Lower lobe of right lung (tissue), 2 donors: ENCODE measurements at regions not wholly inside any gene's neighbourhood (a gene's known extent, or its start where the extent isn't known, plus 50 kb on each side); places are given as distances from the start of the nearest gene placed in this dataset.

Experiments
- ATAC-seq, 2 donors: fragments of 200-7000 bp; cut with Tn5 transposase; one replicate each; pipeline ENCODE4 v1.9.1; 2020 to 2022; ENCODE audit warnings: mild to moderate bottlenecking in 2 of 2, moderate library complexity in 2 of 2
- DNase-seq: peaks from one replicate; pipeline ENCODE4 v3.0.0-alpha.2; 2020
- H3K27ac ChIP-seq: fragments of 200-600 bp; one replicate; pipeline ENCODE4 v1.8.0; 2022
- H3K27me3 ChIP-seq: fragments of 200-600 bp; one replicate; pipeline ENCODE4 v1.8.0; 2022; ENCODE audit warnings: low read depth
- H3K36me3 ChIP-seq: fragments of 200-600 bp; one replicate; pipeline ENCODE4 v1.8.0; 2022; ENCODE audit warnings: mild to moderate bottlenecking
- H3K4me1 ChIP-seq: fragments of 200-600 bp; one replicate; pipeline ENCODE4 v1.8.0; 2022
- H3K4me3 ChIP-seq: fragments of 200-600 bp; one replicate; pipeline ENCODE4 v1.8.0; 2022; ENCODE audit warnings: mild to moderate bottlenecking
- H3K9me3 ChIP-seq: fragments of 200-600 bp; one replicate; pipeline ENCODE4 v1.8.0; 2022
- CTCF ChIP-seq: fragments of 200-600 bp; IDR thresholded peaks from one replicate; pipeline ENCODE4 v1.8.0; 2022; ENCODE audit warnings: antibody characterized with exemption, mild to moderate bottlenecking
- intact Hi-C: fragments of 100-400 bp; cut with DNase I; formaldehyde crosslinking; loops from one replicate; pipeline ENCODE4 v1.11.0; 2022
- donor health status: DM: no; HTN: yes; CAD: no; lungs with severe emphysema.

GRCh38 chr2:38441346-38441745, 64.3 kb upstream of the ATL2 start:
- intact Hi-C loops = no loop called here

GRCh38 chr2:38440655-38441054, 63.6 kb upstream of the ATL2 start:
- intact Hi-C loops = no loop called here
- DNase-seq = no peak
- no peak overlapping the region for H3K4me3 ChIP-seq
- peaks cover 11% of the 10 kb centered on the region for H3K4me1 ChIP-seq
- H3K27ac ChIP-seq = no peak overlapping the region
- TF ChIP-seq CTCF = no peak
- no peaks in the 10 kb centered on the region for H3K27me3 ChIP-seq
- no peaks in the 10 kb centered on the region for H3K36me3 ChIP-seq
- no peaks in the 10 kb centered on the region for H3K9me3 ChIP-seq
- peak; percentile 26 to 38 for ATAC-seq

More at GRCh38 chr2:38441346-38441745, 64.3 kb upstream of the ATL2 start:
- Histone ChIP-seq H3K9me3 (no peaks in the 10 kb centered on the region), H3K36me3 (no peaks in the 10 kb centered on the region), H3K4me3 (no peak overlapping the region), H3K27ac (no peak overlapping the region), H3K4me1 (peaks cover 11% of the 10 kb centered on the region), H3K27me3 (no peaks in the 10 kb centered on the region)
- no peak for TF ChIP-seq CTCF
- DNase-seq (no peak), ATAC-seq (no peak)

DNA sequence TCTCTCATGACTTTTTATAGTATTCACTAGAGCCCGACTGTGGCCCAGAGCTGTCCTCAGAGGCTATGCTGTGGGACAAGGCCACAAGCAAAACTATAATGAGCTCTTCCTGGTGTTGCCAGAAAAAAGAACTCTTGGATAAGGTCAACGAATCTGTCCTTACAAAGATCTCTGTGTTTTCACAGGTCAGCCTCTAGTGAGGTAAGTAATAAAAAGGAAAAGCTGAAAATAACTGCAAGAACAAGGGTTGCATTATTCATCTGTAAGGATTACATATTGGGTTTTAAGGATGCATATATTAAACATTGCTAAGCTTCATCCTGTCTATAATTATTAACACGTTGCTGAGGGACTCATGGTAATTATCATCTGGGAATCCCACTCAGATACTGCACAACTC, 62.8 kb upstream of the ATL2 start:
- no peak for TF ChIP-seq CTCF
- intact Hi-C loops = no loop called here
- H3K9me3 ChIP-seq = no peaks in the 10 kb centered on the region
- no peak for ATAC-seq
- H3K27me3 ChIP-seq = no peaks in the 10 kb centered on the region
- peaks cover 11% of the 10 kb centered on the region for H3K4me1 ChIP-seq
- DNase-seq = no peak
- H3K4me3 ChIP-seq = no peak overlapping the region
- H3K36me3 ChIP-seq = no peaks in the 10 kb centered on the region
- no peak overlapping the region for H3K27ac ChIP-seq

GRCh38 chr2:38438883-38439612, 62.0 kb upstream of the ATL2 start:
- ATAC-seq (no peak), DNase-seq (no peak)
- intact Hi-C loops = no loop called here
- Histone ChIP-seq H3K27ac (no peak overlapping the region), H3K27me3 (no peaks in the 10 kb centered on the region), H3K4me3 (no peak overlapping the region), H3K36me3 (no peaks in the 10 kb centered on the region), H3K4me1 (peaks cover 11% of the 10 kb centered on the region), H3K9me3 (no peaks in the 10 kb centered on the region)
- TF ChIP-seq CTCF = no peak

- H3K27me3 ChIP-seq = no peaks in the 10 kb centered on the region
- H3K36me3 ChIP-seq = no peaks in the 10 kb centered on the region
- no peak overlapping the region for H3K4me3 ChIP-seq
- H3K9me3 ChIP-seq = no peaks in the 10 kb centered on the region
- H3K27ac ChIP-seq = no peak overlapping the region
- DNase-seq (no peak), ATAC-seq (no peak)
- TF ChIP-seq CTCF = no peak
- intact Hi-C loops = no loop called here
- H3K4me1 ChIP-seq = peaks cover 8% of the 10 kb centered on the region
Observed at GRCh38 chr2:38438133-38438882, 61.2 kb upstream of the ATL2 start.
